ENCODE measurements at regions not wholly inside any gene's neighbourhood (a gene's known extent, or its start where the extent isn't known, plus 50 kb on each side); places are given as distances from the start of the nearest gene placed in this dataset.
A peak's percentile ranks its signal among the peaks of the same experiment; 100 is the strongest.
"Not testable (repeated sequence)": the region's sequence is repeated elsewhere in the genome, so short reads cannot be mapped to it uniquely, and the experiment has no call there.

GRCh38 chr15:67945951-67946700 is 106.3 kb upstream of the RNU6-1 start:
- DNase-seq, result no peak

DNA sequence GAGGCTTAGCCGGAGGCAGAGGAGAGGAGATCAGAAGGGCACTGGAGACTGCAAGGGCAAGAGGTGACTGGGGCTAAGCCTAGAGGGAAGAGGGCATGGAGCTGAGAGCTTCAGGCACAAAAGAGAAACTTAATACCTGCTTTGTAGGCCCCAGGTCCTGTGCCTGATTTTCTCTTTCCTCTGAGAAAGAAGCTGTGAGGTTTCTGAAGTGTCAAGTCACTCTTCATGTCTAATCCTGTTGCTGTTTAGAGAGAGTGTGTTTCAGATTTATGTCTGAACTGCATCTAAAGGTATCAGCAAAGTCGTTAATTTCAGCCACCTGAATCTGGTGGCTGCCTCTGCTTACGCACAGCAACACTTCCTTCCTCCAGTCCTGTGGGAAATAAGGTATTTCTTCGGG is 106.9 kb upstream of the RNU6-1 start:
- no peak for DNase-seq

GRCh38 chr15:67947254-67948039 is 106.7 kb upstream of the PIAS1 start:
- DNase-seq, result no peak

GRCh38 chr15:67948215-67948614 is 105.9 kb upstream of the PIAS1 start:
- no peak for DNase-seq

- not testable (repeated sequence) for DNase-seq
Measured at GRCh38 chr15:67951187-67951586, 102.9 kb upstream of the PIAS1 start.

DNA sequence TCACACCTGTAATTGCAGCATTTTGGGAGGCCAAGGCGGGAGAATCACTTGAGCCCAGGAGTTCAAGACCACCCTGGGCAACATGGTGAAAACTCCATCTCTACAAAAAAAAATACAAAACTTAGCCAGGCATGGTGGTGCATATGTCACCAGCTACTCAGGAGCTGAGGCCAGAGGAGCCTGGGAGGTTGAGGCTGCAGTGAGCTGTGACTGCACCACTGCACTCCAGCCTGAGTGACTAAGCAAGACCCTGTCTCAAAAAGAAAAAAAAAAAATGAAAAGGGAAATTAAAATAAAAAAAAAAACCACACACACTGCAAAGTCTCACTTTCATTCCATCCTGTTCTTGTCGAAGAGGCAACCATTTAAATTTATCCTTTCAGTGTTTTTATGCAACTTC is 100.8 kb upstream of the PIAS1 start:
- no peak for DNase-seq

- no peak for DNase-seq
Measured at GRCh38 chr15:67955252-67955651, 98.9 kb upstream of the PIAS1 start.

- DNase-seq, result peak; percentile 63
Measured at GRCh38 chr15:67957435-67958132, 96.5 kb upstream of the PIAS1 start.

DNA sequence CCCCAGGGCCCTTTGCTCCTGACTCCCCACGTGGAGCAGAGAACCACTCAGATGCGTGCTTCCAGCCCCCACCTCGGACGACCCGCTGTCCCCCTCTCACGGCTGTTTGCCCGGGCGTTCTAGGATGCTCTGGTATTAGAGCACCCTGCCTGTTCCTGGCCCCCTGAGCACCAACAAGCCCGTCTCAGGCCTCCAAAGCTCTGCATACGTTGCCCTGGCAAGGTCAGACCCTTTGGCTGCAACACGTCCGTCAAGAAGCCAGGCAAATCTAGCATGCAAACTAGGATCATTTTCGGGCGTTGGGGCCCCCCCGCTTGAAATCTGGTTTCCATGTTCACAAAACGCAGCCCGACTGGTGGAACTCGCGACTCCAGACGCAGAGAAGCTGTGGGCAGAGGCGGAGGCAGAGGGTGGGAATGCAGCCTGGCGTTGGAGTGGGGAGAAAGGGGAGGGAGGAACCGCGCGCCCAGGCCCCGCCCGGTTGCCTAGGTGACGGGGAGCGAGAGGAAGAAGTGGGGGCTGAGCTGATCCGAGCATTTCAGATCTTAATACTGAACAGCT is 86.2 kb upstream of the PIAS1 start:
- peak; percentile 88 for DNase-seq

- no peak for DNase-seq
Measured at GRCh38 chr15:67968564-67968963, 85.6 kb upstream of the PIAS1 start.

- DNase-seq, result no peak
Measured at GRCh38 chr15:67968966-67969365, 85.1 kb upstream of the PIAS1 start.

GRCh38 chr15:67969892-67970291 is 84.2 kb upstream of the PIAS1 start:
- no peak for DNase-seq

GRCh38 chr15:67972377-67972776 is 81.7 kb upstream of the PIAS1 start:
- DNase-seq, result no peak

DNA sequence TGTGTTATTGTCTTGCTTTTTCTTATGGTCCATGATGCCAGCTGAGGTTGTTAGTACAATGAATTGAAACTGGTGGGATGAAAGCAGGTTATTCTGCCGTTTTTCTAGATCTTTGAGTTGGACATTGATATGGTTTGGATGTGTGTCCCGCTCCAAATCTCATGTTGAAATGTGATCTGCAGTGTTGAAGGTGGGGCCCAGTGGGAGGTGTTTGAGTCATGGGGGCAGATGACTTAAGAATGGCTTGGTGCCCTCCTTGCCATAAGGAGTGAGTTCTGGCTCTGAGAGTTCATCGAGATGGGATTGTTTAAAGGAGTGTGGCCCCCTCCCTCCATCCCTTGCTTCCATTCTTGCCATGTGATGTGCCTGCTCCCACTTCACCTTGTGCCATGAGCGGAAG is 80.3 kb upstream of the PIAS1 start:
- DNase-seq, result no peak

DNA sequence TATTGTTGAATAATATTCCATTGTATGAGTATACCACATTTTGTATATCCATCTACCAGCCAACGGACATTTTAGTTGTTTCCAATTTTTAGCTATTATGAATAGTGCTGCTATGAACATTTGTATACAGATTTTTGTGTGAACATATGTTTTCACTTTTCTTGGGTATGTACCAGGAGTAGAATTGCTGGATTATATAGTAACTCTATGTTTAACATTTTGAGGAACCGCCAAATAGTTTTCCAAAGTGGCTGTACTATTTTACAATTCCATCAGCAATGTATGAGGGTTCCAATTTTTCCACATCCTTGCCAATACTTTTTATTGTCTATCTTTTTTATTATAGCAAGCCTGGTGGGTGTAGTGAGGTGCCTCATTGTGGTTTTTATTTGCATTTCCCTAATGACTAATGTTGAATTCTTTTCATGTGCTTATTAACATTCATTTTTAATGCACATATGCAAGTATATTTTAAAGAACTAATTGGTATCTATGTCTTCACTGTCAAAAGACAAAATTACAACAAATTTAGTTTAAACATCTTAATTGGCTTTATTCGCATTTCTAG is 77.5 kb upstream of the PIAS1 start:
- DNase-seq, result no peak

DNA sequence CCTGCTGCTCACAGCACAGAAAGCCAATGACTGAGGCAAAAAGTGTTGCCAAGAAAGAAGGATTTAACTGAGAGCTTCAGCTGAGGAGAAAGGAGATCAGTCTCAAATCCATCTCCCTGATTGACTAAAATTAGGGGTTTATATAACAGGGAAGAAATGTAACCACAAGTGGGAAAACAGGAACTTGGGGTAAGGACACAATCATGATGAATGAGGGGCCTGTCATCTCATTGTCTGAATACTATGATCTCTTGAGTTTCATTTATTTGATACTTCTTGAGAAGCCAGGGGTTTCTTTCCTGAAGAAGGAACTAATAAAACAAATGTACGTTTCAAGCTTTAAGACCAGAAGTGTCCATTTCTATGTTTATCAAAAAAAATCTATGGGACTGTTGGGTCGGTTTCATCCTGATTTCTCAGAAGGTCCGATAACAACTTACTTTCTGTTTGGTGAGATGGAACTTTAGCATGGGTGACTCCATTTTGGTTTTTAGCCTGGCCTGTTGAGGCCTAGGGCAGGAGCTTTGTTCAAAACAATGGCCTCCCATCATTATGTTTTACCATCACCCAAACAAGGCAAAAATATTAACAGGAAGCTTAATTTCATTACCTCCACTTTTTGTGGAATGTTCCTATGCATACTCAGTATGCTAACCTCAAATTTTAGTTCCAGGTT is 76.6 kb upstream of the PIAS1 start:
- DNase-seq, result no peak

- no peak for DNase-seq
Measured at GRCh38 chr15:67979281-67979680, 74.8 kb upstream of the PIAS1 start.

GRCh38 chr15:67980171-67980570 is 73.9 kb upstream of the PIAS1 start:
- no peak for DNase-seq

- no peak for DNase-seq
Measured at GRCh38 chr15:67980773-67981685, 73.1 kb upstream of the PIAS1 start.

DNA sequence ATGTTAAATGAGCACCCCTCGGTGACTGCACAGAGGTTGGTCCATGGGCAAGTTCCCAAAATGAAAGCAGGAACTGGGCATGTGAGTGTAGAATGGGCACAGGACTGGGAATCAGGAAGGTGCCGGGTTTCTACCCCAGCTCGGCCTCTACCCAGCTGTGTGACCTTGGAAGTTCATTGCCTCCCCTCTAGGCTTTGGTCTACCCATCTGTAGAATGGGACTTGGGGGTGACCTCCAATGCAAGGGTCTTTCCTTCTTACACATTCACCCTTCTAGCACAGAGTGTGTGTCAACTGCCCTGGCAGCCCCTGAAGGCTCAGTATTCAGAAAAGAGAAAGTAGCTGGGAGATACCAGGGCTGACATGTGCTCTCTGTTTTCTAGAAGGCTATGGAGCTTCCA is 72.3 kb upstream of the PIAS1 start:
- DNase-seq, result no peak

DNA sequence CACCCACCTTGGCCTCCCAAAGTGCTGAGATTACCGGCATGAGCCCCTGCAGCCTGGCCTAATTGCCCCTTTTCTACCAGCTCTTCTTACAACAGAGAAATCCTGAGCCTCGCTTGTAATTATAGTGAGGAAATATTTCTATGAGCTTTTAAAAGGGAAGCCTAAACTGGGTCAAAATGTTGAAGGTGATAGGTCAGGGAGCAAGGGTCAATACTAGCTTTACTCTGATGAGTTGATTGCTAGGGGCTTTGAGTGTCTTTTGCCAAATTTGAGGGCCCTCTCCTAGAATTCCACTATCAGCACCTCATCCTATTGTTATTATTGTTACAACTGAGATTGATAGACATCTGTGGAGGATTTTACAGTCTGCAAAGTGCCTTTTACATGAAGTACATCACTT is 62.4 kb upstream of the PIAS1 start:
- no peak for DNase-seq

Data from NCI-H1105 treated with DMSO at 0.1 percent for 48 hours (cell line).